Prostate gland (tissue), 2 donors: ENCODE measurements at regions not wholly inside any gene's neighbourhood (a gene's known extent, or its start where the extent isn't known, plus 50 kb on each side); places are given as distances from the start of the nearest gene placed in this dataset.
A peak's percentile ranks its signal among the peaks of the same experiment; 100 is the strongest.

Experiments
- DNase-seq: peaks from one replicate; pipeline ENCODE4 v3.0.0-alpha.2; 2019; ENCODE audit warnings: low spot score
- H3K27ac ChIP-seq, 2 donors: fragments of 200-600 bp; sonication (generic); 2 replicates each; pipeline ENCODE4 v1.5.1; 2017 to 2019
- H3K27me3 ChIP-seq: fragments of 200-600 bp; sonication (generic); replicated peaks from 2 replicates; pipeline ENCODE4 v1.5.1; 2019; ENCODE audit not compliant: insufficient read depth
- H3K36me3 ChIP-seq, 2 donors: fragments of 200-600 bp; sonication (generic); 1 replicate in 1 of 2; 2 replicates in 1 of 2; pipeline versions ENCODE4 v1.5.1 to v1.8.1; 2017 to 2019
- H3K4me1 ChIP-seq: fragments of 200-600 bp; sonication (generic); replicated peaks from 2 replicates; pipeline ENCODE4 v1.5.1; 2019
- H3K4me3 ChIP-seq, 2 donors: fragments of 200-600 bp; sonication (generic); 2 replicates each; pipeline ENCODE4 v1.5.1; 2017 to 2019
- H3K9me3 ChIP-seq: fragments of 200-600 bp; sonication (generic); 2 replicates; pipeline ENCODE4 v1.5.1; 2017
- POLR2A ChIP-seq: fragments of 450-650 bp; IDR thresholded peaks from one replicate; pipeline ENCODE4 v1.6.1; 2016; ENCODE audit warnings: antibody characterized with exemption, mild to moderate bottlenecking
- POLR2AphosphoS5 ChIP-seq: sonication (generic); formaldehyde crosslinking; IDR thresholded peaks from one replicate; pipeline ENCODE4 v1.6.1; 2017; ENCODE audit warnings: antibody characterized with exemption
- WGBS: methylation state at CpG from one replicate; pipeline ENCODE4 v1.1.5; 2018; 5-methylcytosine and 5-hydroxymethylcytosine counted together
- intact Hi-C: fragments of 100-400 bp; cut with DNase I; formaldehyde crosslinking; loops from one replicate; pipeline ENCODE4 v1.14.2; 2022
- TF ChIP-seq, protein P1 (sequence below), 4 experiments: fragments of 200-600 bp in 2 of 4; fragments of 450-650 bp in 2 of 4; sonication (generic) in 2 of 4; IDR thresholded peaks; 1 replicate in 3 of 4; 2 replicates in 1 of 4; pipeline ENCODE4 v1.5.1; 2016 to 2019; ENCODE audit warnings: antibody characterized with exemption in 4 of 4, mild to moderate bottlenecking in 2 of 4, moderate library complexity in 2 of 4

DNA sequence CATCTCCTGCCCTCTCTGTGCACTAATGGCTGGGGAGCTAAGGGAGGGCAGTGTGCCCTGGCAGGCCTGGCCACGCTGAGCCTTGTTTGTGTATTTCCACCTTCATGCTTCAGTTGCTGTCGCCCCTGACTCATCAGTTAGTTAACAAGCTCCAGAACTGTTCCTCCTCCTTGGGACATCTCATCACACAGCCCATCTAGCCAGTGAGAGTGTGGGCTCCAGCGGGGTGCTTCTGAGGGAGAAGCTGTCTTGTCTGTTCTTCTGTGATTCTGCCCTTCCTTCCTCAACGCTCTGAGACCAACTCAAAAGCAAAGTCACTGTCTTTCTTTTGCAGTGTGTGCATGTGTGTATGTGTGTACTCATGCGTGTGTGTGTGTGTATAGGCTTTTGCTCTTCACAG is 58.3 kb upstream of the CPEB4 start:
- Histone ChIP-seq H3K27me3 (no peaks in the 10 kb centered on the region), H3K36me3 (no peaks in the 10 kb centered on the region), H3K4me3 (no peak overlapping the region), H3K4me1 (peaks cover 7% of the 10 kb centered on the region), H3K9me3 (no peaks in the 10 kb centered on the region), H3K27ac (no peak overlapping the region)
- intact Hi-C loops: no loop called here
- 69% methylated on average over 5 of the region's 5 CpGs for WGBS
- TF ChIP-seq, protein P1, sequence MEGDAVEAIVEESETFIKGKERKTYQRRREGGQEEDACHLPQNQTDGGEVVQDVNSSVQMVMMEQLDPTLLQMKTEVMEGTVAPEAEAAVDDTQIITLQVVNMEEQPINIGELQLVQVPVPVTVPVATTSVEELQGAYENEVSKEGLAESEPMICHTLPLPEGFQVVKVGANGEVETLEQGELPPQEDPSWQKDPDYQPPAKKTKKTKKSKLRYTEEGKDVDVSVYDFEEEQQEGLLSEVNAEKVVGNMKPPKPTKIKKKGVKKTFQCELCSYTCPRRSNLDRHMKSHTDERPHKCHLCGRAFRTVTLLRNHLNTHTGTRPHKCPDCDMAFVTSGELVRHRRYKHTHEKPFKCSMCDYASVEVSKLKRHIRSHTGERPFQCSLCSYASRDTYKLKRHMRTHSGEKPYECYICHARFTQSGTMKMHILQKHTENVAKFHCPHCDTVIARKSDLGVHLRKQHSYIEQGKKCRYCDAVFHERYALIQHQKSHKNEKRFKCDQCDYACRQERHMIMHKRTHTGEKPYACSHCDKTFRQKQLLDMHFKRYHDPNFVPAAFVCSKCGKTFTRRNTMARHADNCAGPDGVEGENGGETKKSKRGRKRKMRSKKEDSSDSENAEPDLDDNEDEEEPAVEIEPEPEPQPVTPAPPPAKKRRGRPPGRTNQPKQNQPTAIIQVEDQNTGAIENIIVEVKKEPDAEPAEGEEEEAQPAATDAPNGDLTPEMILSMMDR (IDR thresholded peaks at IDR 0.05): no peak
- TF ChIP-seq POLR2AphosphoS5: peak; percentile 55
- peak; percentile 33 for DNase-seq

DNA sequence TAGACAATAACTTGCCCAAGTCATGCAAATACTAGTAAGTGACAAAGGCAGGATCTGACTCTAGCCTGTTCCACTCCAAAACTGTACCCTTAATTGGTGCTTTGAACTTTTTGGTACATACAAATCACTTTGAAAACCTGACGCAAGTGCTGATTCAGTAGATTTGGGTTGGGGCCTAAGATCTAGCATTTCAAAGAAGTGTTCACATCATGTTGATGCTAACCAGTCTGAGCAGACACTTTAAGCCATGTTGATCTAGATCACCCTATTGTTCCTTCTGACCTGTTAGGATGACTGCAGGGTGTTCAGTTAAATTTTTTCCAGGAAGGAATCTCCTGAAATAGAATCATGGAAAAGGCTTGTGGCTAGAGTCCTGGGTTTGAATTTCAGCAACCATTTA is 57.7 kb upstream of the CPEB4 start:
- H3K36me3 ChIP-seq: no peaks in the 10 kb centered on the region
- 94% methylated on average over 1 of the region's 1 CpG for WGBS

DNA sequence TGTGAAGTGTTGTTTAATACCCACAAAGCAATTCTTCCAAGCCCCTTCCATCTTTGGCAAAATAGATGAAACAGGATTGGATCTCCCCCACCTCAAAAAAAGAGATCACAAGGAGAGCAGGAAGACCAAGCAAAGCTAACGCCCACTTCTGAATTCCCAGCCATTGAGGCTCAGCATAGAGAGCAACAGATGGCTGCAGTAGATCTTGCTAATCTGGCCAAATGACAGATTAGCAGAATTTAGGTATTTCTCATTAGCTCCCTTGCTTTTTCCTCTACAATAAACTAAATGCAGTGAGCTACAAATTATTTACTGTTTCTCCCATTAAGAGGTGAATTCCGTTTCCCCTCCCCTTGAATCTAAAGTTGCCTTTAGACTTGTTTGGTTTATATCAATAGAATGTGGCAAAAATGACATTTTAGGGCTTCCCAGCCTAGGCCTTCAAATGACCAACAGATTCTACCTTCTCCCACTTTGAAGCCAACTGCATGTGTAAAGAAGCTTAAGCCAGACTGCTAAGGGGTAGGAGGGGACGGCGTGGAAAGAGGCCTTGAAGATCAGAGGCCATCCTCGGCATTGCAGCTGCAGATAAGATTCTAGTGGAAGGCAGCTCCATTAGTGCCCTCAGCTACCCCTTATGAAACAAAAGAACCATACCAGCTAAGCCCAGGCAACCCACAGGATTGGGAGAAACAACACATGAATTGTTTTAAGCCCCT is 56.8 kb upstream of the CPEB4 start:
- H3K36me3 ChIP-seq: no peaks in the 10 kb centered on the region
- WGBS: 96% methylated on average over 5 of the region's 5 CpGs
- H3K27ac ChIP-seq: no peak overlapping the region
- intact Hi-C loops: no loop called here
- peaks cover 7% of the 10 kb centered on the region for H3K4me1 ChIP-seq
- no peak overlapping the region for H3K4me3 ChIP-seq
- no peak for DNase-seq
- H3K9me3 ChIP-seq: no peaks in the 10 kb centered on the region
- H3K27me3 ChIP-seq: no peaks in the 10 kb centered on the region
- no peak for TF ChIP-seq POLR2AphosphoS5
- TF ChIP-seq, protein P1 (IDR thresholded peaks at IDR 0.05): no peak
- no peak for TF ChIP-seq POLR2A

More for the DNA sequence above, 57.7 kb upstream of the CPEB4 start:
- H3K4me1 ChIP-seq: peaks cover 7% of the 10 kb centered on the region
- no peak overlapping the region for H3K27ac ChIP-seq
- H3K27me3 ChIP-seq: no peaks in the 10 kb centered on the region
- no peak overlapping the region for H3K4me3 ChIP-seq
- intact Hi-C loops: no loop called here
- no peaks in the 10 kb centered on the region for H3K9me3 ChIP-seq
- no peak for DNase-seq
- TF ChIP-seq POLR2A: no peak
- no peak for TF ChIP-seq POLR2AphosphoS5
- TF ChIP-seq, protein P1 (IDR thresholded peaks at IDR 0.05): no peak

DNA sequence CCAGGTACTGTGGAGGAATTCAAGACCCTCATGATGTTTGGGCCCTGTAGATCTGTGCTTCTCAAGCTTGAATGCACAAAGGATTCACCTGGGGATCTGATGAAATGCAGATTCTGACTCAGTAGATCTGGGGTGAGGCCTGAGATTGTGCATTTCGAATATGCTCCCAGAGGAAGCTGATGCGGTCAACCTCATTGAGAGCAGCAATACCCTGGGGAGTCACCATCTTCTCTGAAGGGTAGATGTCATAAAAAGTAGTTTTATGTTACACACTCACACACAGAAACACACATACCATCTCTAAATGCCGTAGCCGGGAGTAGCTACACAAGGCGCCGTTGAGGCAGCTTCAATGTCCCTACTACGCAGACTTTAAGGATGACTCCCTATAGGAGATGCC is 55.8 kb upstream of the CPEB4 start:
- peak overlapping the region in 1 of 2 donors; percentile 55 for H3K27ac ChIP-seq
- TF ChIP-seq POLR2A: no peak
- WGBS: 94% methylated on average over 7 of the region's 7 CpGs
- H3K4me1 ChIP-seq: peaks cover 7% of the 10 kb centered on the region
- DNase-seq: no peak
- intact Hi-C loops: no loop called here
- H3K27me3 ChIP-seq: no peaks in the 10 kb centered on the region
- no peak overlapping the region for H3K4me3 ChIP-seq
- H3K36me3 ChIP-seq: no peaks in the 10 kb centered on the region
- H3K9me3 ChIP-seq: no peaks in the 10 kb centered on the region

- H3K27me3 ChIP-seq: no peaks in the 10 kb centered on the region
- 18% methylated on average over 13 of the region's 13 CpGs for WGBS
- no peaks in the 10 kb centered on the region for H3K9me3 ChIP-seq
- intact Hi-C loops: no loop called here
- H3K4me3 ChIP-seq: no peak overlapping the region
- TF ChIP-seq POLR2AphosphoS5 (no peak), POLR2A (no peak)
- TF ChIP-seq, protein P1 (IDR thresholded peaks at IDR 0.05): no peak
- H3K4me1 ChIP-seq: peaks cover 7% of the 10 kb centered on the region
- no peaks in the 10 kb centered on the region for H3K36me3 ChIP-seq
- DNase-seq: peak; percentile 23
- H3K27ac ChIP-seq: peak overlapping the region in 1 of 2 donors; percentile 55
Measured at GRCh38 chr5:173833196-173833985, 54.8 kb upstream of the CPEB4 start.
